K562 (cell line): ENCODE measurements at regions not wholly inside any gene's neighbourhood (a gene's known extent, or its start where the extent isn't known, plus 50 kb on each side); places are given as distances from the start of the nearest gene placed in this dataset.

ENCODE experiments used
- GABPA ChIP-seq: fragments of 200-800 bp; sonication (Bioruptor generic); conservative IDR thresholded peaks from 2 replicates; pipeline ENCODE4 v1.6.1; 2016; ENCODE audit warnings: low read depth, missing genetic modification characterization, missing compliant biosample characterization
- MXI1 ChIP-seq: IDR thresholded peaks from 2 replicates; pipeline ENCODE4 v1.6.1; 2011; ENCODE audit warnings: low read depth, mild to moderate bottlenecking, improper control_type of control experiment, low read length
- NELFE ChIP-seq: IDR thresholded peaks from 2 replicates; pipeline ENCODE4 v1.6.1; 2011; ENCODE audit warnings: mild to moderate bottlenecking; ENCODE audit not compliant: insufficient read depth, insufficient read length
- TF ChIP-seq, protein P1 (sequence below): fragments of 450-650 bp; formaldehyde crosslinking; IDR thresholded peaks from 2 replicates; pipeline ENCODE4 v1.4.0; 2020; ENCODE audit warnings: mild to moderate bottlenecking
- TF ChIP-seq, protein P2 (sequence below), 3 experiments: IDR thresholded peaks in 2 of 3; conservative IDR thresholded peaks in 1 of 3; 2 replicates each; pipeline ENCODE4 v1.5.1; 2011 to 2012; ENCODE audit warnings: low read length in 3 of 3, mild to moderate bottlenecking in 3 of 3, control low read depth in 2 of 3, improper control_type of control experiment in 1 of 3, inconsistent platforms in 1 of 3, low read depth in 1 of 3, mixed read lengths in 1 of 3, moderate library complexity in 1 of 3; ENCODE audit not compliant: insufficient read depth in 2 of 3
- TF ChIP-seq, protein P3 (sequence below): sonication (generic); formaldehyde crosslinking; IDR thresholded peaks from 2 replicates; pipeline ENCODE4 v1.8.1; 2023; ENCODE audit warnings: mild to moderate bottlenecking, missing genetic modification reagents
- TF ChIP-seq, protein P4 (sequence below): fragments of 450-650 bp; formaldehyde crosslinking; conservative IDR thresholded peaks from 2 replicates; pipeline ENCODE4 v1.4.0; 2022; ENCODE audit warnings: mild to moderate bottlenecking, missing genetic modification characterization

DNA sequence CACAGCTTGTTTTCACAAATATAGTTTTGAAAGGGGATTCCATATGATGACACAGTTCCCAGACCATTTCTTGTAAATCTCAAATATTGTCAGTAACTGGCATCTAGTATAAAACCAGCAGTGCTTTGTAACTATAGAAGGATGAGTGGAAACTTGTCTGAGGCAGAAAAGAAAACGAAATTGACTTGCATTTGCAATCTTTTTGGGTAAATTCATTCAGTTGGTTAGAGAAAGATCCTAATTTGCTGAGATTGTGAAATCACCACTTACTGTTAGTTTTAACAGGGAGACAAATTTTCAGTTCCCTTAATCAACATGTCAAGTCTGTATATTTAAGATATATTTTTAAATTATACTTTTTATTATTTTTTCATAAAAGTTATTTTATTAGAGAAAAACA, 71.5 kb upstream of the VEGFC start:
- no peak for TF ChIP-seq MXI1
- TF ChIP-seq, protein P1, sequence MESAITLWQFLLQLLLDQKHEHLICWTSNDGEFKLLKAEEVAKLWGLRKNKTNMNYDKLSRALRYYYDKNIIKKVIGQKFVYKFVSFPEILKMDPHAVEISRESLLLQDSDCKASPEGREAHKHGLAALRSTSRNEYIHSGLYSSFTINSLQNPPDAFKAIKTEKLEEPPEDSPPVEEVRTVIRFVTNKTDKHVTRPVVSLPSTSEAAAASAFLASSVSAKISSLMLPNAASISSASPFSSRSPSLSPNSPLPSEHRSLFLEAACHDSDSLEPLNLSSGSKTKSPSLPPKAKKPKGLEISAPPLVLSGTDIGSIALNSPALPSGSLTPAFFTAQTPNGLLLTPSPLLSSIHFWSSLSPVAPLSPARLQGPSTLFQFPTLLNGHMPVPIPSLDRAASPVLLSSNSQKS, result no peak
- TF ChIP-seq GABPA, result no peak
- TF ChIP-seq NELFE, result no peak
- TF ChIP-seq, protein P2, sequence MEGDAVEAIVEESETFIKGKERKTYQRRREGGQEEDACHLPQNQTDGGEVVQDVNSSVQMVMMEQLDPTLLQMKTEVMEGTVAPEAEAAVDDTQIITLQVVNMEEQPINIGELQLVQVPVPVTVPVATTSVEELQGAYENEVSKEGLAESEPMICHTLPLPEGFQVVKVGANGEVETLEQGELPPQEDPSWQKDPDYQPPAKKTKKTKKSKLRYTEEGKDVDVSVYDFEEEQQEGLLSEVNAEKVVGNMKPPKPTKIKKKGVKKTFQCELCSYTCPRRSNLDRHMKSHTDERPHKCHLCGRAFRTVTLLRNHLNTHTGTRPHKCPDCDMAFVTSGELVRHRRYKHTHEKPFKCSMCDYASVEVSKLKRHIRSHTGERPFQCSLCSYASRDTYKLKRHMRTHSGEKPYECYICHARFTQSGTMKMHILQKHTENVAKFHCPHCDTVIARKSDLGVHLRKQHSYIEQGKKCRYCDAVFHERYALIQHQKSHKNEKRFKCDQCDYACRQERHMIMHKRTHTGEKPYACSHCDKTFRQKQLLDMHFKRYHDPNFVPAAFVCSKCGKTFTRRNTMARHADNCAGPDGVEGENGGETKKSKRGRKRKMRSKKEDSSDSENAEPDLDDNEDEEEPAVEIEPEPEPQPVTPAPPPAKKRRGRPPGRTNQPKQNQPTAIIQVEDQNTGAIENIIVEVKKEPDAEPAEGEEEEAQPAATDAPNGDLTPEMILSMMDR (IDR thresholded peaks at IDR 0.05 in 2 of 3, conservative IDR thresholded peaks at IDR 0.05 in 1 of 3; ENCODE audit: insufficient read depth in 2 of 3, low read depth in 1 of 3, low read length in 3 of 3), result no peak
- TF ChIP-seq, protein P3, sequence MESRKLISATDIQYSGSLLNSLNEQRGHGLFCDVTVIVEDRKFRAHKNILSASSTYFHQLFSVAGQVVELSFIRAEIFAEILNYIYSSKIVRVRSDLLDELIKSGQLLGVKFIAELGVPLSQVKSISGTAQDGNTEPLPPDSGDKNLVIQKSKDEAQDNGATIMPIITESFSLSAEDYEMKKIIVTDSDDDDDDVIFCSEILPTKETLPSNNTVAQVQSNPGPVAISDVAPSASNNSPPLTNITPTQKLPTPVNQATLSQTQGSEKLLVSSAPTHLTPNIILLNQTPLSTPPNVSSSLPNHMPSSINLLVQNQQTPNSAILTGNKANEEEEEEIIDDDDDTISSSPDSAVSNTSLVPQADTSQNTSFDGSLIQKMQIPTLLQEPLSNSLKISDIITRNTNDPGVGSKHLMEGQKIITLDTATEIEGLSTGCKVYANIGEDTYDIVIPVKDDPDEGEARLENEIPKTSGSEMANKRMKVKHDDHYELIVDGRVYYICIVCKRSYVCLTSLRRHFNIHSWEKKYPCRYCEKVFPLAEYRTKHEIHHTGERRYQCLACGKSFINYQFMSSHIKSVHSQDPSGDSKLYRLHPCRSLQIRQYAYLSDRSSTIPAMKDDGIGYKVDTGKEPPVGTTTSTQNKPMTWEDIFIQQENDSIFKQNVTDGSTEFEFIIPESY (CRISPR knock-in tag), result no peak
- TF ChIP-seq, protein P4, sequence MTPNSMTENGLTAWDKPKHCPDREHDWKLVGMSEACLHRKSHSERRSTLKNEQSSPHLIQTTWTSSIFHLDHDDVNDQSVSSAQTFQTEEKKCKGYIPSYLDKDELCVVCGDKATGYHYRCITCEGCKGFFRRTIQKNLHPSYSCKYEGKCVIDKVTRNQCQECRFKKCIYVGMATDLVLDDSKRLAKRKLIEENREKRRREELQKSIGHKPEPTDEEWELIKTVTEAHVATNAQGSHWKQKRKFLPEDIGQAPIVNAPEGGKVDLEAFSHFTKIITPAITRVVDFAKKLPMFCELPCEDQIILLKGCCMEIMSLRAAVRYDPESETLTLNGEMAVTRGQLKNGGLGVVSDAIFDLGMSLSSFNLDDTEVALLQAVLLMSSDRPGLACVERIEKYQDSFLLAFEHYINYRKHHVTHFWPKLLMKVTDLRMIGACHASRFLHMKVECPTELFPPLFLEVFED (CRISPR knock-in tag), result no peak
